NCI-H2227 treated with DMSO at 0.1 percent for 48 hours (cell line): ENCODE measurements at regions not wholly inside any gene's neighbourhood (a gene's known extent, or its start where the extent isn't known, plus 50 kb on each side); places are given as distances from the start of the nearest gene placed in this dataset.
"Not testable (repeated sequence)": the region's sequence is repeated elsewhere in the genome, so short reads cannot be mapped to it uniquely, and the experiment has no call there.

Experiments used
- DNase-seq: peaks from one replicate; lab custom pipeline; 2025; lab: John Stamatoyannopoulos, UW

GRCh38 chr14:44616204-44616603 lies 109.1 kb upstream of the FSCB start:
- DNase-seq, result no peak

DNA sequence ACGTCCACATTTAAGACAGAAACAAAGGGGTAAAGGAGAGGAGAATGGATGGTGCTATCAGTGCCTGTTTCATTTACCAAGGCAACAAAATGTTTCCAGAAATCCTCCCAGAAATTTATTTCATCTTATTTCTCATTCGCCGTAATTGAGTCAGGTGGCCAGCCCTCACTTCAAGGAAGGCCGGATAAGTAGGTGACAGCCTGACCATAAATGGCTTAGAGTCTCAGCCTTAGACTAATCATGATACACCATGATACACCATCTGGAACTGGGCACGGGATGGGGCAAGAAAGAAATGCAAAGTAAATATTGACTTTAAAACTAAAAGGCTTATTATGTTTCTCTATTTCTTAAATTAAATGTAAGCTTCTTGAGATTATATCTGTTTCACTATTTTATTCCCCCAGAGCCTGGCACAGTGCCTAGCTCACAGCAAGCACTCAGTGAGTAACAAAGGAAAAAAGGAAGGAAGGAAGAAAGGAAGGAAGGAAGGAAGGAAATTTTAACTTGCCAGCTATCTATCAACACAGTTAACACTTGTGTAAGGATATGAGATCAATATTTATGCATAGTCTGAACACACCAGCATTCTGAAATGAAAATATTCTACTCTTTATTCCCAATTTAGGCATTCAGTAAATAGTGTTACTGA lies 106.1 kb upstream of the FSCB start:
- DNase-seq, result no peak

DNA sequence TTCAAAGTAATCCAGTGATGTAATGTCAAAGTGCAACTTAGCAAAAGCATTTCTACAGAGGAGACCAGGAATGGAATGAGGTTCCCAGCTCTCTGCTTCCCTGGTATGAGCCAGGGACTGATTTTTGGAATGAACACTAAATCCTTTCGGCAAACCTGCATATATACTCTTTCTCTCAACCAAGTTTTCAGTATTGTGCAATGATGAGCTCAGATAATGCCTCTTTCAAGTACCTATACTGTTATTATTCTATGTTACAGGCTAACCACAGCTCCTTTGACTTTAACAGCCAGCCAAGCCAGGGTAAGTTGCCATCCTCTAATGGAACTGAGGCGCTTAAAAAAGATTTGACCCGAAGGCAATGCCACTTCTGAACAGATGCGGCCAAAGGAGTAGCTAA lies 104.9 kb upstream of the FSCB start:
- no peak for DNase-seq

DNA sequence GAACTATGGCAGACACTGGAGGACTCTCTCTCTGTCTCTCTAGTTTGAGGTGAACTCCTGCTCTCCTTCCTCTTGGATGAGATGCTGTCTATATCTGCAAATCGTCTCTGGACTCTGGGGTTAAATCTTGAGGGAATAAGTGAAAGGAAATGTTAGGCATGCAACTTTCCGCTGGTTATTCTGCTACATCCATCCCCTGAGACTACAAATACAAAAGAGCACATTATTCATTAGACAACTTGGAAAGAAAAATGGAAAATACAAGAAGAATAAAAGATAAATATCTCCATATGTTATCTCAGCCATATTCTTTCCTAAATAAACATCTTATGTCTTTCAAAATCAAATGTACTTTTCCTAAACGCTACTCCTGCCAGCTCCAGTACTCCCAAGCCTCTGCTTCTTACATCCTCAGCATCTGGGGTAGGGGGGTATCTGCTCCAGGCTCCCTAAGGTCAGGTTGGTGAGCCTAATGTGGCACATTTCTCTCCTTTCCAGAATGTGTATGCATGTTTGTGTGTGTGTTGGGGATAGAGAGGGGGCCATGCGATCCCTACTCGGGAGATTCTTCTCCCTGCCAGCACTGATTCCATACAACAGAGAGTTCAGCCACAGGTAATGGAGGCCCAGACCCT lies 102.9 kb upstream of the FSCB start:
- no peak for DNase-seq

GRCh38 chr14:44609201-44609600 lies 102.1 kb upstream of the FSCB start:
- no peak for DNase-seq

- no peak for DNase-seq
These were observed 100.6 kb upstream of the FSCB start for GRCh38 chr14:44607701-44608100.

- no peak for DNase-seq
These were observed 99.5 kb upstream of the FSCB start for GRCh38 chr14:44606576-44606975.

DNA sequence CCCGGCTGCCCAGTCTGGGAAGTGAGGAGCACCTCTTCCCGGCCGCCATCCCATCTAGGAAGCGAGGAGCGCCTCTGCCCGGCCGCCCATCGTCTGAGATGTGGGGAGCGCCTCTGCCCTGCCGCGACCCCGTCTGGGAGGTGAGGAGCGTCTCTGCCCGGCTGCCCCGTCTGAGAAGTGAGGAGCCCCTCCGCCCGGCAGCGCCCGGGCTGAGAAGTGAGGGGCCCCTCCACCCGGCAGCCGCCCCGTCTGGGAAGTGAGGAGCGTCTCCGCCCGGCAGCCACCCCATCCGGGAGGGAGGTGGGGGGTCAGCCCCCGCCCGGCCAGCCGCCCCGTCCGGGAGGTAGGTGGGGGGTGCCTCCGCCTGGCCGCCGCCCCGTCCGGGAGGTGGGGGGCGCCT lies 94.2 kb upstream of the FSCB start:
- DNase-seq, result not testable (repeated sequence)

- DNase-seq, result no peak
These were observed 82.1 kb upstream of the FSCB start for GRCh38 chr14:44589180-44589579.

DNA sequence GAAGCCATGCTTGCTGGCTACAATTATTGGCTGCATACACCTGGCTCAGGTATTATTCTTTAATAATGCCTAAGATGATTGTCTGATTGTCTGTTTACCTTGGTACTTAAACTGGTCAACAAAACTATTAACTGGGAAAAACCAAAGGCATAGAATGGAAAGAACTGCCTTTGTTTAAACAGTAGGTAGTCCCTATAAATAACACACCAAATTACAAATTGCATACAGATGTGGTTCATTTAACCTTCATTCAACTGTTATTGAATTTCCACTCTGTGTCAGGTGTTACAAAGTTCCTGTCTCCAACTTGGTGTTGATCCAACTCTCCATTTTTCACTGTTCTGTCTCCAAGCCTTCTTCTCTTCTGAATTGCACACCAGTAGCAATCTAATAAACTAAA lies 79.8 kb upstream of the FSCB start:
- DNase-seq, result no peak

- DNase-seq, result no peak
These were observed 69.3 kb upstream of the FSCB start for GRCh38 chr14:44576356-44576755.

- no peak for DNase-seq
These were observed 60.9 kb upstream of the FSCB start for GRCh38 chr14:44567997-44568396.

DNA sequence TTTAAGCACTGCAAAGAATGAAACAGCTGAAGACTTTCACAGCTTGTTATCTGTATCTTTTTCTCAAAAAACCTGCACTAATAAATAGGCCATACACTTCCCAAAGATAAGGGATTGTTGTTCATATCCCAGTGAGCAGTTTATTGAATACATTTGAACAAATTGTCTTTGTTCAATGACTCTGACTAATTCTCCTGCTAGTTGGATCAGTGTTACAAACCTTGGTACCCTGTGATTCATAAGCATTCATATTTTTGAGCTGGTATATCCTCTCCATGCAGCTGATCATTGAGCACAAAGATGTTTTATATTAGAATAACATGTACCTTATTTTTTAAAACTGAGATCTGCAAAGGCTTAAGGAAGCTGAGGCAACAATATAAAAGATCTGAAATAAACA lies 58.9 kb upstream of the FSCB start:
- no peak for DNase-seq

- DNase-seq, result no peak
These were observed 57.8 kb upstream of the FSCB start for GRCh38 chr14:44564908-44565307.
